ENCODE measurements at regions not wholly inside any gene's neighbourhood (a gene's known extent, or its start where the extent isn't known, plus 50 kb on each side); places are given as distances from the start of the nearest gene placed in this dataset.

GRCh38 chr13:47678201-47678968 is 322.7 kb downstream of the SUCLA2 start:
- Histone ChIP-seq H3K9me3 (no peaks in the 10 kb centered on the region), H3K4me3 (no peak overlapping the region), H3K27ac (no peak overlapping the region), H3K4me1 (no peaks in the 10 kb centered on the region), H3K27me3 (no peaks in the 10 kb centered on the region), H3K36me3 (no peaks in the 10 kb centered on the region)
- TF ChIP-seq, protein P1, sequence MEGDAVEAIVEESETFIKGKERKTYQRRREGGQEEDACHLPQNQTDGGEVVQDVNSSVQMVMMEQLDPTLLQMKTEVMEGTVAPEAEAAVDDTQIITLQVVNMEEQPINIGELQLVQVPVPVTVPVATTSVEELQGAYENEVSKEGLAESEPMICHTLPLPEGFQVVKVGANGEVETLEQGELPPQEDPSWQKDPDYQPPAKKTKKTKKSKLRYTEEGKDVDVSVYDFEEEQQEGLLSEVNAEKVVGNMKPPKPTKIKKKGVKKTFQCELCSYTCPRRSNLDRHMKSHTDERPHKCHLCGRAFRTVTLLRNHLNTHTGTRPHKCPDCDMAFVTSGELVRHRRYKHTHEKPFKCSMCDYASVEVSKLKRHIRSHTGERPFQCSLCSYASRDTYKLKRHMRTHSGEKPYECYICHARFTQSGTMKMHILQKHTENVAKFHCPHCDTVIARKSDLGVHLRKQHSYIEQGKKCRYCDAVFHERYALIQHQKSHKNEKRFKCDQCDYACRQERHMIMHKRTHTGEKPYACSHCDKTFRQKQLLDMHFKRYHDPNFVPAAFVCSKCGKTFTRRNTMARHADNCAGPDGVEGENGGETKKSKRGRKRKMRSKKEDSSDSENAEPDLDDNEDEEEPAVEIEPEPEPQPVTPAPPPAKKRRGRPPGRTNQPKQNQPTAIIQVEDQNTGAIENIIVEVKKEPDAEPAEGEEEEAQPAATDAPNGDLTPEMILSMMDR (IDR thresholded peaks at IDR 0.05) = no peak
- intact Hi-C loops (cut with DNase I) = no loop called here
- no peak for DNase-seq (ENCODE audit: low spot score in 2 of 2)

DNA sequence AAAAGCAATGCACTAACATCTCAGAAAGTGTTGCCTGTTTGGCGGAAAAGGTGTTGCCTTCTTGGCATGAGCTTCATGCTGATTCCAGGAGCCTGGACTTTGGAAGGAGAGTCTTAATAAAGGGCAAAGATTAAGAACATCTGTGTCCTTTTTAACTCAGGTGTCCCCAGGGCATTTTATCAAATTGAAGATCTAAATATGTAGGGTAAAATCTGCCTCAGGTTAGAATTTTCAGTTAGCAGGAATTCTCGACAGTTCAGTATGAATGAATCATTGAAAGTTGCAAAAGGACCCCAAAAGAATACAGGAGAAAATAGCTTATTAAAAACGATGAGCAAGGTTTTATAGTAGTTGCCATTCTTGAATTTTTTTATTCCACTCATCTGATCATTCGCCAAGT is 325.2 kb downstream of the SUCLA2 start:
- Histone ChIP-seq H3K36me3 (no peaks in the 10 kb centered on the region), H3K4me3 (no peak overlapping the region)
- TF ChIP-seq, protein P1 (IDR thresholded peaks at IDR 0.05) = no peak

GRCh38 chr13:47673009-47673850 is 327.8 kb downstream of the SUCLA2 start:
- H3K9me3 ChIP-seq = no peaks in the 10 kb centered on the region
- intact Hi-C loops (cut with DNase I) = no loop called here
- no peak for DNase-seq (ENCODE audit: low spot score in 2 of 2)
- H3K27ac ChIP-seq = no peak overlapping the region
- no peaks in the 10 kb centered on the region for H3K4me1 ChIP-seq
- TF ChIP-seq, protein P1 (IDR thresholded peaks at IDR 0.05) = no peak
- no peak overlapping the region for H3K4me3 ChIP-seq
- H3K27me3 ChIP-seq = no peaks in the 10 kb centered on the region
- H3K36me3 ChIP-seq = no peaks in the 10 kb centered on the region

More for the DNA sequence above, 325.2 kb downstream of the SUCLA2 start:
- Histone ChIP-seq H3K27ac (no peak overlapping the region), H3K4me1 (no peaks in the 10 kb centered on the region), H3K27me3 (no peaks in the 10 kb centered on the region), H3K9me3 (no peaks in the 10 kb centered on the region)
- intact Hi-C loops (cut with DNase I) = no loop called here
- DNase-seq (ENCODE audit: low spot score in 2 of 2) = no peak

GRCh38 chr13:47672245-47673008 is 328.6 kb downstream of the SUCLA2 start:
- H3K27ac ChIP-seq = no peak overlapping the region
- intact Hi-C loops (cut with DNase I) = no loop called here
- H3K36me3 ChIP-seq = no peaks in the 10 kb centered on the region
- no peaks in the 10 kb centered on the region for H3K4me1 ChIP-seq
- DNase-seq (ENCODE audit: low spot score in 2 of 2) = no peak
- H3K9me3 ChIP-seq = no peaks in the 10 kb centered on the region
- H3K4me3 ChIP-seq = no peak overlapping the region
- no peaks in the 10 kb centered on the region for H3K27me3 ChIP-seq
- TF ChIP-seq, protein P1 (IDR thresholded peaks at IDR 0.05) = no peak

GRCh38 chr13:47671776-47672175 is 329.3 kb downstream of the SUCLA2 start:
- intact Hi-C loops (cut with DNase I) = no loop called here
- H3K36me3 ChIP-seq = no peaks in the 10 kb centered on the region
- TF ChIP-seq, protein P1 (IDR thresholded peaks at IDR 0.05) = no peak
- H3K4me1 ChIP-seq = no peaks in the 10 kb centered on the region
- H3K9me3 ChIP-seq = no peaks in the 10 kb centered on the region
- H3K4me3 ChIP-seq = no peak overlapping the region
- no peak overlapping the region for H3K27ac ChIP-seq
- no peak for DNase-seq (ENCODE audit: low spot score in 2 of 2)
- no peaks in the 10 kb centered on the region for H3K27me3 ChIP-seq
